OCI-LY3 (cell line): ENCODE measurements at regions not wholly inside any gene's neighbourhood (a gene's known extent, or its start where the extent isn't known, plus 50 kb on each side); places are given as distances from the start of the nearest gene placed in this dataset.

Experiments used
- H2AFZ ChIP-seq: fragments of 200-600, 300-600 bp; shearing (Covaris generic); 2 replicates; pipeline ENCODE4 v1.6.0; 2014; ENCODE audit warnings: antibody characterized with exemption, low read depth, low read length
- H3K27ac ChIP-seq: fragments of 200-600, 300-600 bp; sonication (generic); 2 replicates; pipeline ENCODE4 v1.5.1; 2014; ENCODE audit warnings: mild to moderate bottlenecking, low read length, moderate library complexity, mixed read lengths
- H3K27me3 ChIP-seq: fragments of 200-600, 300-600 bp; sonication (generic); 2 replicates; pipeline ENCODE4 v1.6.1; 2014; ENCODE audit warnings: low read depth, low read length, mixed read lengths
- H3K36me3 ChIP-seq: fragments of 200-600, 300-600 bp; sonication (generic); replicated peaks from 2 replicates; pipeline ENCODE3; 2014; ENCODE audit warnings: low read depth, low read length, mixed read lengths
- H3K4me1 ChIP-seq: fragments of 300-600, 200-600 bp; sonication (generic); 2 replicates; pipeline ENCODE4 v1.6.1; 2014; ENCODE audit warnings: low read length, mixed read lengths
- H3K4me2 ChIP-seq: fragments of 200-600, 300-600 bp; sonication (generic); 2 replicates; pipeline ENCODE4 v1.6.1; 2014; ENCODE audit warnings: low read length, mixed read lengths
- H3K4me3 ChIP-seq: fragments of 300-600, 200-600 bp; sonication (generic); 2 replicates; pipeline ENCODE4 v1.5.1; 2014; ENCODE audit warnings: antibody characterized with exemption, mild to moderate bottlenecking, low read length, moderate library complexity
- H3K79me2 ChIP-seq: fragments of 300-600, 200-600 bp; shearing (Covaris generic); 2 replicates; pipeline ENCODE4 v1.6.1; 2014; ENCODE audit warnings: mild to moderate bottlenecking, low read length, mixed read lengths
- H3K9ac ChIP-seq: fragments of 300-600, 200-600 bp; shearing (Covaris generic); 2 replicates; pipeline ENCODE4 v1.6.0; 2014; ENCODE audit warnings: mild to moderate bottlenecking, low read length, moderate library complexity
- H3K9me3 ChIP-seq: fragments of 200-600, 300-600 bp; shearing (Covaris generic); 2 replicates; pipeline ENCODE4 v1.6.1; 2014; ENCODE audit warnings: low read length, mixed read lengths; ENCODE audit not compliant: insufficient read depth
- H4K20me1 ChIP-seq: fragments of 200-600, 300-600 bp; sonication (generic); 2 replicates; pipeline ENCODE4 v1.6.1; 2016; ENCODE audit warnings: low read length, mixed read lengths; ENCODE audit not compliant: insufficient read depth
- EZH2phosphoT487 ChIP-seq: fragments of 200-600 bp; shearing (Covaris generic); IDR thresholded peaks from 2 replicates; pipeline ENCODE4 v1.6.1; 2018; ENCODE audit warnings: antibody characterized with exemption, mixed run types, low read depth
- TF ChIP-seq, protein P1 (sequence below): fragments of 200-600, 300-600 bp; sonication (generic); IDR thresholded peaks from 2 replicates; pipeline ENCODE4 v1.5.1; 2014; ENCODE audit warnings: antibody characterized with exemption, low read length, low read depth

DNA sequence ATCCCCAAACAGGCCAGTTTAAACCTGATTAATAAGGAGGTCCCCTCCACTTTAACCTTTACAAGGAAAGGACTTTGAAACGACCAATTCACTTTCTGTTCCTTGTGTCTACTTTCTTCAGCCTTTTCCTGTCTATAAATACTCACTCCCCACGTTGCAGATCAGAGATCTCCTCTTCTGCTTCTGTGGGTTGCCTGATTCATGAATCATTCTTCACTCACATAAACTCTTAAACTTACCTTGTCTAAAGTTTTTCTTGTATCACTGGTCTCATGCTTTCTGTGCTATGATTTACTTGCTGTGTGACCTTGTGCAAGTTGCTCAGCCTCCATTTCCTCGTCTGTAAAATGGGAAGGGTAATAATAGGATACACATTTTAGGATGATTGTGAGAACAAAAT lies 236.1 kb downstream of the QDPR start:
- Histone ChIP-seq H3K27me3 (no peaks in the 10 kb centered on the region), H3K27ac (no peak overlapping the region), H3K9me3 (no peaks in the 10 kb centered on the region), H3K4me3 (no peak overlapping the region), H3K4me1 (no peaks in the 10 kb centered on the region), H4K20me1 (no peaks in the 10 kb centered on the region), H3K4me2 (no peak overlapping the region), H3K9ac (no peak overlapping the region), H3K79me2 (no peaks in the 10 kb centered on the region), H3K36me3 (no peaks in the 10 kb centered on the region), H2AFZ (no peak overlapping the region)
- no peak for TF ChIP-seq EZH2phosphoT487
- TF ChIP-seq, protein P1, sequence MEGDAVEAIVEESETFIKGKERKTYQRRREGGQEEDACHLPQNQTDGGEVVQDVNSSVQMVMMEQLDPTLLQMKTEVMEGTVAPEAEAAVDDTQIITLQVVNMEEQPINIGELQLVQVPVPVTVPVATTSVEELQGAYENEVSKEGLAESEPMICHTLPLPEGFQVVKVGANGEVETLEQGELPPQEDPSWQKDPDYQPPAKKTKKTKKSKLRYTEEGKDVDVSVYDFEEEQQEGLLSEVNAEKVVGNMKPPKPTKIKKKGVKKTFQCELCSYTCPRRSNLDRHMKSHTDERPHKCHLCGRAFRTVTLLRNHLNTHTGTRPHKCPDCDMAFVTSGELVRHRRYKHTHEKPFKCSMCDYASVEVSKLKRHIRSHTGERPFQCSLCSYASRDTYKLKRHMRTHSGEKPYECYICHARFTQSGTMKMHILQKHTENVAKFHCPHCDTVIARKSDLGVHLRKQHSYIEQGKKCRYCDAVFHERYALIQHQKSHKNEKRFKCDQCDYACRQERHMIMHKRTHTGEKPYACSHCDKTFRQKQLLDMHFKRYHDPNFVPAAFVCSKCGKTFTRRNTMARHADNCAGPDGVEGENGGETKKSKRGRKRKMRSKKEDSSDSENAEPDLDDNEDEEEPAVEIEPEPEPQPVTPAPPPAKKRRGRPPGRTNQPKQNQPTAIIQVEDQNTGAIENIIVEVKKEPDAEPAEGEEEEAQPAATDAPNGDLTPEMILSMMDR: no peak

DNA sequence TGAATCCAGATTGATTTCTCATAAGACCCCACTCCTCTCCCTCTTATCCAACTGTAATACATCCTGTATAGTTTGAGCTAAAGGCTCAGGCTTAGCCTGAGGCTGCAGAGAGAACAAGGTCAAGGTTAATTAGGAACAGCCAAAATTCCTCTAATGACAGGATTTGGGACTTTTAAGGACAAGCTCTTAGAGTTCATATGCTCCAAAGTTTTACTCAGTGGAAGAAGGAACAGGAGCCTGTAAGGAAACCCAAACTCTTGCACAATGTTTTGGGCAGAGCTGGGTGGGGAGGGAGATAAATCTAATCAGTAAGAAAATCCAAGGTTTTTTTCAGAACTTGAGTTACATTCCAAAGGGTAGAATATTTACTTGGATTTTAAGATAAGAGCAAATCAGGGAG lies 238.8 kb downstream of the QDPR start:
- Histone ChIP-seq H2AFZ (no peak overlapping the region), H3K4me2 (no peak overlapping the region), H3K79me2 (no peaks in the 10 kb centered on the region), H3K4me1 (no peaks in the 10 kb centered on the region), H3K4me3 (no peak overlapping the region), H3K36me3 (no peaks in the 10 kb centered on the region), H4K20me1 (no peaks in the 10 kb centered on the region), H3K27ac (no peak overlapping the region), H3K27me3 (peaks cover 13% of the 10 kb centered on the region; the same call in 1 of the 2 replicates), H3K9ac (no peak overlapping the region), H3K9me3 (no peaks in the 10 kb centered on the region)
- TF ChIP-seq, protein P1: no peak
- no peak for TF ChIP-seq EZH2phosphoT487

DNA sequence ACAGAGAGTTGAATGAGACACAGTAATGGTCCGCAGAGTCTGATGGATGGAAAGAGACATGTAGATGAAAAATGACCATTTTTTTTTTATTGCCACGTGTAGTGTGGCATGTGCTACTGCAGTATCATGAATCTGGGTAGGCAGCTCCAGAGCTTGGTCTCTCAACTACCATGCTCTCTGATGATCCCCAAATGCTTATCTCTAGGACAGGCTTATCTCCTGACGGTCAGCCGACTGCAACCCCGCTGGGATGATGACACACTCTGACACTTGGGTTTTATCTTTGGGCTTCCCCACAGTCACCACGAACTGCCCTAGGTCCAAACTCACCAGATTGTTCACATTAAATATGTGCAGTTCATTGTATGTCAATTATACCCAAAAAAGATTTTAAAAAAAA lies 239.7 kb downstream of the QDPR start:
- Histone ChIP-seq H2AFZ (no peak overlapping the region), H3K79me2 (no peaks in the 10 kb centered on the region), H4K20me1 (no peaks in the 10 kb centered on the region), H3K9me3 (no peaks in the 10 kb centered on the region), H3K4me1 (no peaks in the 10 kb centered on the region), H3K4me3 (no peak overlapping the region), H3K27me3 (peaks cover 13% of the 10 kb centered on the region; the same call in 1 of the 2 replicates), H3K27ac (no peak overlapping the region), H3K9ac (no peak overlapping the region), H3K36me3 (no peaks in the 10 kb centered on the region), H3K4me2 (no peak overlapping the region)
- TF ChIP-seq, protein P1: no peak
- TF ChIP-seq EZH2phosphoT487: no peak

DNA sequence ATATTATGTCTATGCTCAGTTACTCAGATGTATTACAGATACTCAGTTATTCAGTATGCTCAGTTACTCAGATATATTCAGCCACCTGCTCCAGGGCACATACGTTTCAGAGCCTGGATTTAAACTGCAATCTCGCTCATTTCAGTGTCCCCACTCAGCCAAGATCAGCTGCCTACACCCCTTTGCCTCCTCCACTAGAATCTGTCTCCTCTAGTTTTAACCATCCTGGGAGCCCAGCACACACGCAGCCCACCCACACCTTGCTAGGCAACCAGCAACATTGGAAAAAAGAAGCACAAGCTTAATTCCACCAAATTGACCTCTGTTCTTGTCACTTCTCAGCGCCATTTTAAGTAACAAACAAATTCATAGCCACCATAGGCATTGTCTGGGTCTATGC lies 246.2 kb downstream of the QDPR start:
- Histone ChIP-seq H3K9ac (no peak overlapping the region), H3K4me2 (no peak overlapping the region), H3K79me2 (no peaks in the 10 kb centered on the region), H3K9me3 (no peaks in the 10 kb centered on the region), H3K4me1 (no peaks in the 10 kb centered on the region), H3K27me3 (peaks cover 13% of the 10 kb centered on the region; the same call in 1 of the 2 replicates), H3K36me3 (no peaks in the 10 kb centered on the region), H2AFZ (no peak overlapping the region), H3K27ac (no peak overlapping the region), H3K4me3 (no peak overlapping the region), H4K20me1 (no peaks in the 10 kb centered on the region)
- TF ChIP-seq EZH2phosphoT487: no peak
- TF ChIP-seq, protein P1: no peak
